IMR-90 (cell line): ENCODE measurements at regions not wholly inside any gene's neighbourhood (a gene's known extent, or its start where the extent isn't known, plus 50 kb on each side); places are given as distances from the start of the nearest gene placed in this dataset.

Experiments
- ATAC-seq: fragments of 200-7000 bp; cut with Tn5 transposase; 2 replicates; pipeline ENCODE4 v1.9.1; 2020; ENCODE audit warnings: low read depth, mild to moderate bottlenecking, moderate library complexity
- BruUV-seq: library from RNA; stranded (reverse); fragments of 400-500 nt; replicated peaks from 2 replicates; lab custom pipeline; 2021; lab: Mats Ljungman, UMichigan
- CTCF ChIA-PET: fragments of 300-600 bp; formaldehyde crosslinking; extraction: SDS; loops from one replicate; lab custom pipeline; 2021; ENCODE audit warnings: antibody characterized with exemption; lab: Yijun Ruan, JAX
- POLR2A ChIA-PET: fragments of 300-600 bp; sonication (Branson Sonifier 250); formaldehyde crosslinking; loops from one replicate; lab custom pipeline; 2022; ENCODE audit warnings: antibody characterized with exemption; ENCODE audit not compliant: unreplicated experiment; lab: Charles Lee
- DNase-seq: peaks from one replicate; pipeline ENCODE4 v3.0.0; 2013
- H2AFZ ChIP-seq: replicated peaks from 2 replicates; pipeline ENCODE3; 2013; ENCODE audit warnings: low read length, mild to moderate bottlenecking; ENCODE audit not compliant: poor library complexity
- H2AK5ac ChIP-seq: 2 replicates; pipeline ENCODE4 v1.6.1; 2013; ENCODE audit warnings: low read depth, low read length, inconsistent platforms
- H2AK9ac ChIP-seq: replicated peaks from 2 replicates; pipeline ENCODE3; 2013; ENCODE audit warnings: mild to moderate bottlenecking, low read depth, low read length, moderate library complexity; ENCODE audit not compliant: poor library complexity
- H2BK120ac ChIP-seq: 2 replicates; pipeline ENCODE4 v1.6.1; 2013; ENCODE audit warnings: low read depth, low read length, inconsistent platforms
- H2BK15ac ChIP-seq: 3 replicates; pipeline ENCODE4 v1.6.1; 2013; ENCODE audit warnings: low read depth, low read length, inconsistent platforms
- H2BK20ac ChIP-seq: 2 replicates; pipeline ENCODE4 v1.6.1; 2013; ENCODE audit warnings: low read depth, mild to moderate bottlenecking, inconsistent platforms, low read length, moderate library complexity
- H2BK5ac ChIP-seq: 2 replicates; pipeline ENCODE4 v1.6.1; 2013; ENCODE audit warnings: mild to moderate bottlenecking, low read depth, low read length, inconsistent platforms; ENCODE audit not compliant: poor library complexity, severe bottlenecking
- H3K14ac ChIP-seq: replicated peaks from 2 replicates; pipeline ENCODE4 v1.6.1; 2013; ENCODE audit warnings: low read depth, low read length, inconsistent platforms
- H3K18ac ChIP-seq: 2 replicates; pipeline ENCODE4 v1.6.1; 2013; ENCODE audit warnings: low read depth, low read length, control low read depth
- H3K23ac ChIP-seq: 2 replicates; pipeline ENCODE4 v1.6.1; 2013; ENCODE audit warnings: low read depth, low read length, inconsistent platforms
- H3K27ac ChIP-seq: 2 replicates; pipeline ENCODE4 v1.5.1; 2013; ENCODE audit warnings: mild to moderate bottlenecking, control low read depth, low read length; ENCODE audit not compliant: insufficient read depth
- H3K27me3 ChIP-seq: 2 replicates; pipeline ENCODE4 v1.6.1; 2013; ENCODE audit warnings: low read length; ENCODE audit not compliant: control insufficient read depth, insufficient read depth
- H3K36me3 ChIP-seq: 2 replicates; pipeline ENCODE4 v1.6.1; 2013; ENCODE audit warnings: low read length, mixed read lengths; ENCODE audit not compliant: control insufficient read depth, insufficient read depth
- H3K4ac ChIP-seq: 2 replicates; pipeline ENCODE4 v1.6.1; 2013; ENCODE audit warnings: low read depth, low read length, inconsistent platforms
- H3K4me1 ChIP-seq: 2 replicates; pipeline ENCODE4 v1.6.1; 2013; ENCODE audit warnings: low read length, mixed read lengths; ENCODE audit not compliant: control insufficient read depth, insufficient read depth
- H3K4me2 ChIP-seq: 2 replicates; pipeline ENCODE4 v1.6.1; 2013; ENCODE audit warnings: low read depth, mild to moderate bottlenecking, control low read depth, low read length, moderate library complexity
- H3K4me3 ChIP-seq: 2 replicates; pipeline ENCODE4 v1.5.1; 2013; ENCODE audit warnings: low read depth, mild to moderate bottlenecking, control low read depth, low read length, moderate library complexity; ENCODE audit not compliant: insufficient read depth
- H3K56ac ChIP-seq: 2 replicates; pipeline ENCODE4 v1.6.1; 2013; ENCODE audit warnings: low read length, inconsistent platforms; ENCODE audit not compliant: insufficient read depth; ENCODE audit errors: extremely low read depth
- H3K79me1 ChIP-seq, 2 experiments: 2 replicates each; pipeline ENCODE4 v1.6.1; 2013; ENCODE audit warnings: low read length in 2 of 2, inconsistent platforms in 1 of 2, low read depth in 1 of 2
- H3K9ac ChIP-seq: 2 replicates; pipeline ENCODE4 v1.6.1; 2013; ENCODE audit warnings: low read depth, low read length, control low read depth
- H3K9me1 ChIP-seq: 2 replicates; pipeline ENCODE4 v1.6.1; 2013; ENCODE audit warnings: low read length, inconsistent platforms; ENCODE audit not compliant: insufficient read depth
- H3K9me3 ChIP-seq: 2 replicates; pipeline ENCODE4 v1.6.1; 2013; ENCODE audit warnings: low read length; ENCODE audit not compliant: control insufficient read depth, insufficient read depth
- H4K20me1 ChIP-seq: 2 replicates; pipeline ENCODE4 v1.6.1; 2013; ENCODE audit warnings: low read length, inconsistent platforms; ENCODE audit not compliant: insufficient read depth
- H4K5ac ChIP-seq: 2 replicates; pipeline ENCODE4 v1.6.1; 2013; ENCODE audit warnings: mild to moderate bottlenecking, low read depth, low read length, control low read depth
- H4K8ac ChIP-seq, 2 experiments: 2 replicates each; pipeline ENCODE4 v1.6.1; 2013; ENCODE audit warnings: low read depth in 2 of 2, low read length in 2 of 2, control low read depth in 1 of 2, inconsistent platforms in 1 of 2
- H4K91ac ChIP-seq: 2 replicates; pipeline ENCODE4 v1.6.1; 2013; ENCODE audit warnings: low read depth, low read length, inconsistent platforms; ENCODE audit not compliant: insufficient read depth
- BHLHE40 ChIP-seq: fragments of 150-350 bp; IDR thresholded peaks from 2 replicates; pipeline ENCODE4 v1.6.1; 2016; ENCODE audit warnings: mild to moderate bottlenecking, low read depth, low read length
- CEBPB ChIP-seq: IDR thresholded peaks from 2 replicates; pipeline ENCODE4 v1.6.1; 2012; ENCODE audit warnings: low read depth, low read length, improper control_type of control experiment
- POLR2A ChIP-seq: IDR thresholded peaks from 2 replicates; pipeline ENCODE4 v1.6.1; 2012; ENCODE audit warnings: mild to moderate bottlenecking, low read depth, low read length
- RCOR1 ChIP-seq: IDR thresholded peaks from 2 replicates; pipeline ENCODE4 v1.6.1; 2012; ENCODE audit warnings: mild to moderate bottlenecking, low read length, improper control_type of control experiment; ENCODE audit not compliant: insufficient replicate concordance
- RFX5 ChIP-seq: IDR thresholded peaks from 2 replicates; pipeline ENCODE4 v1.8.0; 2012; ENCODE audit warnings: low read depth, mild to moderate bottlenecking, low read length, moderate library complexity
- SMC3 ChIP-seq: fragments of 150-350 bp; IDR thresholded peaks from 2 replicates; pipeline ENCODE4 v1.6.1; 2016; ENCODE audit warnings: low read depth, mild to moderate bottlenecking, antibody characterized with exemption, low read length, moderate library complexity
- WGBS, 2 experiments: methylation state at CpG; one replicate each; pipeline versions ENCODE4 v1.1.5 to v1.1.7; 2013; ENCODE audit warnings: missing lambda C conversion rate in 2 of 2; ENCODE audit not compliant: insufficient read length in 1 of 2; ENCODE audit errors: extremely low coverage in 2 of 2; 5-methylcytosine and 5-hydroxymethylcytosine counted together
- dilution Hi-C: fragments of 300-500 bp; cut with HindIII; formaldehyde crosslinking; loops from one replicate; pipeline ENCODE4 v1.14.3; 2018; ENCODE audit warnings: low sequenced_read_pairs; ENCODE audit not compliant: unreplicated experiment
- in situ Hi-C: fragments of 300-500 bp; cut with MboI; formaldehyde crosslinking; loops from 3 replicates; pipeline ENCODE4 v1.14.3; 2019; ENCODE audit warnings: low sequenced_read_pairs, inconsistent platforms, mixed read lengths
- intact Hi-C: fragments of 100-400 bp; cut with micrococcal nuclease; formaldehyde crosslinking; loops from 2 replicates; pipeline ENCODE4 v1.10.0; 2022

- dilution Hi-C loops = no loop called here
- Histone ChIP-seq H3K4me3 (no peak overlapping the region), H3K18ac (no peak overlapping the region), H2BK5ac (no peak overlapping the region), H4K20me1 (no peaks in the 10 kb centered on the region), H2BK20ac (no peak overlapping the region), H3K23ac (no peak overlapping the region), H3K27me3 (no peaks in the 10 kb centered on the region), H3K9me3 (peaks cover 6% of the 10 kb centered on the region), H2BK15ac (no peak overlapping the region), H3K9me1 (no peaks in the 10 kb centered on the region), H4K8ac (no peak overlapping the region), H3K27ac (no peak overlapping the region), H3K9ac (no peak overlapping the region), H2AFZ (no peak overlapping the region), H3K79me1 (no peaks in the 10 kb centered on the region), H3K14ac (no peak overlapping the region), H3K36me3 (no peaks in the 10 kb centered on the region), H2BK120ac (no peak overlapping the region), H4K5ac (no peak overlapping the region), H3K56ac (no peak overlapping the region), H3K4me2 (no peak overlapping the region), H2AK5ac (no peak overlapping the region), H4K91ac (no peak overlapping the region), H2AK9ac (no peak overlapping the region), H3K4me1 (no peaks in the 10 kb centered on the region), H3K4ac (no peak overlapping the region)
- intact Hi-C loops = no loop called here
- ChIA-PET CTCF (no interaction called here), POLR2A (no interaction called here)
- in situ Hi-C loops = no loop called here
- no peak for TF ChIP-seq RFX5
- no peak for TF ChIP-seq CEBPB
- TF ChIP-seq BHLHE40 = no peak
- TF ChIP-seq POLR2A = no peak
- TF ChIP-seq RCOR1 = no peak
- no peak for TF ChIP-seq SMC3
- WGBS, 2 experiments = no CpG with 5 or more reads among the region's 3 CpGs
- no TSS peak for BruUV-seq
- DNase-seq (no peak), ATAC-seq (no peak)
These were observed 110.2 kb upstream of the ISL1 start for GRCh38 chr5:51273021-51273420.
